ENCODE measurements at regions not wholly inside any gene's neighbourhood (a gene's known extent, or its start where the extent isn't known, plus 50 kb on each side); places are given as distances from the start of the nearest gene placed in this dataset.

- Histone ChIP-seq H3K4me1 (no peaks in the 10 kb centered on the region), H3K36me3 (ENCODE audit: low read depth, missing control alignments) (no peaks in the 10 kb centered on the region), H3K9me3 (no peaks in the 10 kb centered on the region), H3K4me3 (no peak overlapping the region), H3K27ac (no peak overlapping the region), H3K27me3 (no peaks in the 10 kb centered on the region)
- no peak for DNase-seq
- no peak for TF ChIP-seq CTCF (IDR thresholded peaks at IDR 0.05)
- no peak for TF ChIP-seq POLR2A (IDR thresholded peaks at IDR 0.05)
- intact Hi-C loops (cut with DNase I; ENCODE audit: low total_unique reads) = no loop called here
- 81 to 91% methylated on average over 4 of the region's 4 CpGs for WGBS, 2 donors
Observed at GRCh38 chr2:144965172-144965571, 445.3 kb upstream of the ZEB2 start.

GRCh38 chr2:144963031-144963430, 443.1 kb upstream of the ZEB2 start:
- DNase-seq = no peak
- Histone ChIP-seq H3K4me1 (no peaks in the 10 kb centered on the region), H3K27ac (no peak overlapping the region), H3K9me3 (no peaks in the 10 kb centered on the region), H3K36me3 (ENCODE audit: low read depth, missing control alignments) (no peaks in the 10 kb centered on the region), H3K27me3 (no peaks in the 10 kb centered on the region), H3K4me3 (no peak overlapping the region)
- no peak for TF ChIP-seq POLR2A (IDR thresholded peaks at IDR 0.05)
- TF ChIP-seq CTCF (IDR thresholded peaks at IDR 0.05) = no peak
- WGBS, 2 donors = 76 to 86% methylated on average over 2 of the region's 2 CpGs
- intact Hi-C loops (cut with DNase I; ENCODE audit: low total_unique reads) = no loop called here

- Histone ChIP-seq H3K27me3 (no peaks in the 10 kb centered on the region), H3K4me1 (no peaks in the 10 kb centered on the region), H3K27ac (no peak overlapping the region), H3K36me3 (ENCODE audit: low read depth, missing control alignments) (no peaks in the 10 kb centered on the region), H3K9me3 (no peaks in the 10 kb centered on the region), H3K4me3 (no peak overlapping the region)
- intact Hi-C loops (cut with DNase I; ENCODE audit: low total_unique reads) = no loop called here
- TF ChIP-seq CTCF (IDR thresholded peaks at IDR 0.05) = no peak
- TF ChIP-seq POLR2A (IDR thresholded peaks at IDR 0.05) = no peak
- no peak for DNase-seq
- 97% methylated on average over 2 of the region's 2 CpGs for WGBS, 2 donors
Observed at GRCh38 chr2:144959416-144959815, 439.5 kb upstream of the ZEB2 start.

- 87 to 95% methylated on average over 3 of the region's 3 CpGs for WGBS, 2 donors
- intact Hi-C loops (cut with DNase I; ENCODE audit: low total_unique reads) = no loop called here
- Histone ChIP-seq H3K9me3 (no peaks in the 10 kb centered on the region), H3K4me3 (no peak overlapping the region), H3K27me3 (no peaks in the 10 kb centered on the region), H3K36me3 (ENCODE audit: low read depth, missing control alignments) (no peaks in the 10 kb centered on the region), H3K4me1 (no peaks in the 10 kb centered on the region), H3K27ac (no peak overlapping the region)
- TF ChIP-seq CTCF (IDR thresholded peaks at IDR 0.05) (no peak), POLR2A (IDR thresholded peaks at IDR 0.05) (no peak)
- DNase-seq = no peak
Observed at GRCh38 chr2:144950899-144951560, 431.1 kb upstream of the ZEB2 start.

GRCh38 chr2:144948205-144948855, 428.4 kb upstream of the ZEB2 start:
- no peak overlapping the region for H3K4me3 ChIP-seq
- no peaks in the 10 kb centered on the region for H3K4me1 ChIP-seq
- 87 to 91% methylated on average over 2 of the region's 2 CpGs for WGBS, 2 donors
- H3K27ac ChIP-seq = no peak overlapping the region
- H3K36me3 ChIP-seq (ENCODE audit: low read depth, missing control alignments) = no peaks in the 10 kb centered on the region
- no peak for DNase-seq
- H3K27me3 ChIP-seq = no peaks in the 10 kb centered on the region
- TF ChIP-seq CTCF (IDR thresholded peaks at IDR 0.05) (no peak), POLR2A (IDR thresholded peaks at IDR 0.05) (no peak)
- intact Hi-C loops (cut with DNase I; ENCODE audit: low total_unique reads) = no loop called here
- no peaks in the 10 kb centered on the region for H3K9me3 ChIP-seq

Data from testis (tissue), 2 donors.